22Rv1 (cell line): ENCODE measurements at regions not wholly inside any gene's neighbourhood (a gene's known extent, or its start where the extent isn't known, plus 50 kb on each side); places are given as distances from the start of the nearest gene placed in this dataset.

Experiments used
- H3K27ac ChIP-seq: fragments of 450-650 bp; 2 replicates; pipeline ENCODE4 v1.5.1; 2017
- ZFX ChIP-seq: fragments of 450-650 bp; IDR thresholded peaks from 2 replicates; pipeline ENCODE4 v1.6.1; 2017; ENCODE audit warnings: antibody characterized with exemption, borderline replicate concordance
- TF ChIP-seq, protein P1 (sequence below): fragments of 450-650 bp; IDR thresholded peaks from 2 replicates; pipeline ENCODE4 v1.5.1; 2017; ENCODE audit warnings: mild to moderate bottlenecking

DNA sequence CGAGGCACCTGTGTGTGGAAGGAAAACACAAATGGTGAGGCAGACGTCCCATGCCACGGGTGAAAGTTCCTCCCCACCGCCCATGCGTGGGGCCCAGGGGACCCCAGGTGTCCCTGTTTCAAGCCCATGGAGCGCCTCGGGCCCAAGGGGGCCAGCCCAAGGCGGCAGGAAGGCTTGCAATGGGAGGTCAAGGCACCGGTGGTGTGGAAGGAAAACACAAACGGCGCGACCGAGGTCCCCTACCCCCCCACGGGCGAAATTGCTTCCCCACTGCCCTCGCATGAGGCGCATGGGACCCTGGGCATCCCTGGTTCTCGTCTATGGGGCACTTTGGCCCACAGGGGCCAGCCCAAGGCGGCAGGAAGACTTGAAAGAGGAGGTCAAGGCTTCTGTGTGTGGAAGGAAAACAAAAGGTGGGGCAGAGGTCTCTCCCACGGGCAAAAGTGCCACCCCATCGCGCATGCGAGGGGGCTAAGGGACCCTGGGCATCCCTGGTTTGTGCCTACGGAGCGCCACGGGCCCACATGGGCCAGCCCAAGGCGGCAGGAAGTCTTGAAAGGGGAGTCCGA is 379.4 kb downstream of the ALG10 start:
- H3K27ac ChIP-seq = no peak overlapping the region
- TF ChIP-seq, protein P1, sequence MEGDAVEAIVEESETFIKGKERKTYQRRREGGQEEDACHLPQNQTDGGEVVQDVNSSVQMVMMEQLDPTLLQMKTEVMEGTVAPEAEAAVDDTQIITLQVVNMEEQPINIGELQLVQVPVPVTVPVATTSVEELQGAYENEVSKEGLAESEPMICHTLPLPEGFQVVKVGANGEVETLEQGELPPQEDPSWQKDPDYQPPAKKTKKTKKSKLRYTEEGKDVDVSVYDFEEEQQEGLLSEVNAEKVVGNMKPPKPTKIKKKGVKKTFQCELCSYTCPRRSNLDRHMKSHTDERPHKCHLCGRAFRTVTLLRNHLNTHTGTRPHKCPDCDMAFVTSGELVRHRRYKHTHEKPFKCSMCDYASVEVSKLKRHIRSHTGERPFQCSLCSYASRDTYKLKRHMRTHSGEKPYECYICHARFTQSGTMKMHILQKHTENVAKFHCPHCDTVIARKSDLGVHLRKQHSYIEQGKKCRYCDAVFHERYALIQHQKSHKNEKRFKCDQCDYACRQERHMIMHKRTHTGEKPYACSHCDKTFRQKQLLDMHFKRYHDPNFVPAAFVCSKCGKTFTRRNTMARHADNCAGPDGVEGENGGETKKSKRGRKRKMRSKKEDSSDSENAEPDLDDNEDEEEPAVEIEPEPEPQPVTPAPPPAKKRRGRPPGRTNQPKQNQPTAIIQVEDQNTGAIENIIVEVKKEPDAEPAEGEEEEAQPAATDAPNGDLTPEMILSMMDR = no peak
- no peak for TF ChIP-seq ZFX

DNA sequence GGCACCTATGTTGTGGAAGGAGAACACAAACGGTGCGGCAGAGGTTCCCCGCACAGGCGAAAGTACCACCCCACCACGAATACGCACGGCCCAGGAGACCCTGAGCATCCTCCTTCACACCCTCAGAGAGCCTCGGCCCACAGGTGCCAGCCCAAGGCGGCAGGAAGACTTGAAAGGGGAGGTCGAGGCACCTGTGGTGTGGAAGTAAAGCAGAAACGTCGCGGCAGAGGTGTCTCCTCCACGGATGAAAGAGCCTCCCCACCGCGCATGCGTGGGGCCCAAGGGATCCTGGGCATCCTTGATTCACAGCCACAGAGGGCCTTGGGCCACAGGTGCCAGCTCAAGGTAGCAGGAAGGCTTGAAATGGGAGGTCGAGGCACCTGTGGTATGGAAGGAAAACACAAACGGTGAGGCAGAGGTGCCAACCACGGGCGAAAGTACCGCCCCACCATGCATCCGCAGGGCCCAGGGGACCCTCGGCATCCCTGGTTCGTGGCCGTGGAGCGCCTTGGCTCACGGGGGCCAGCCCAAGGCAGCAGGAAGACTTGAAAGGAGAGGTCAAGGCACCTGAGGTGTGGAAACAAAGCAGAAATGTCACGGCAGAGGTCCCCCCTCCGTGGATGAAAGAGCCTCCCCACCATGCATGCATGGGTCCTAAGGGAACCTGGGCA is 380.1 kb downstream of the ALG10 start:
- no peak overlapping the region for H3K27ac ChIP-seq
- TF ChIP-seq, protein P1 = no peak
- no peak for TF ChIP-seq ZFX

DNA sequence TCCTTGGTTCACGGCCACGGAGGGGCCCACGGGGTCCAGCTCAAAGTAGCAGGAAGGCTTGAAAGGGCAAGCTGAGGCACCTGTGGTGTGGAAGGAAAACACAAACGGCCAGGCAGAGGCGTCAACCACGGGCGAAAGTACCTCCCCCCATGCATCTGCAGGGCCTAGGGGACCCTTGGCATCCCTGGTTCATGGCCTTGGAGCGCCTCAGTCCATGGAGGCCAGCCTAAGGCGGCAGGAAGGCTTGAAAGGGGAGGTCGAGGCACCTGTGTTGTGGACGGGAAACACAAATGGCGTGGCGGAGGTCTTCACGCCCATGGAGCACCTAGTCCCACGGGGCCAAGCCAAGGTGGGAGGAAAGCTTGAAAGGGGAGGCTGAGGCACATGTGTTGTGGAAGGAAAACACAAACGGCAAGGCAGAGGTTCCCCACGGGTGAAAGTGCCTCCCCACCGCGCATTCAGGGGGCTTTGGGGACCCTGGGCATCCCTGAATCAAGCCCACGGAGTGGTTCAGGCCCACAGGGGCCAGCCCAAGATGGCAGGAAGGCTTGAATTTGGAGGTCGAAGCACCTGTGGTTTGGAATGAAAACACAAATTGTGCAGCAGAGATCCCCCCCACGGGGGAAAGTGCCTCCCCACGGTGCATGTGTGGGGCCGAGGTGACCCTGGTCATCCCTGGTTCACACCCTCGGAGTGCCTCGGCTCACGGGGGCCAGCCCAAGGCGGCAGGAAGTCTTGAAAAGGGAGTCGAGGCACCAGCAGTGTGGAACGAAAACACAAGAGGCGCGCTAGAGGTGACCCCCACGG is 380.8 kb downstream of the ALG10 start:
- TF ChIP-seq, protein P1 = no peak
- TF ChIP-seq ZFX = no peak
- H3K27ac ChIP-seq = no peak overlapping the region

DNA sequence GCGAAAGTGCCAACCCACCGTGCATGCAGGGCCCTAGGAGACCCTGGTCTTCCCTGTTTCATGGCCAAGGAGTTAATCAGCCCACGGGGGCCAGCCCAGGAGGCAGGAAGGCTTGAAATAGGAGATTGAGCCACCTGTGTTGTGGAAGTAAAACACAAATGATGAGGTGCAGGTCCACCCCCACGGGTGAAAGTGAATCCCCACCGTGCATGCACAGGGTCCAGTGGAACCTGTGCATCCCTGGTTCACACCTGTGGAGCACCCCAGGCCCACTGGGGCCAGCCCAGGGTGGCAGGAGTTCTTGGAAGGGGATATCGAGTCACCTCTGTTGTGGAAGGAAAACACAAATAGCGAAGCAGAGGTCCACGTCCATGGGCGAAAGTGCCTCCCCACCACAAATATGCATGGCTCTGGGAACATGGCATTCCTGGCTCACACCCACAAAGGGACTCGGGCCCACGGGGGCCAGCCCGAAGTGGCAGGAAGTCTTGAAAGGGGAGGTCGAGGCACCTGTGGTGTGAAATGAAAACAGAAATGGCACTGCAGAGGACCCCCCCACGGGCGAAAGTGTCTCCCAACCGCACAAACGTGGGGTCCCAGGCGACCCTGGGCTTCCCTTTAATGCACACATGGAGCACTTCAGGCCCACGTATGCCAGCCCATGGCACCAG is 381.5 kb downstream of the ALG10 start:
- TF ChIP-seq ZFX = no peak
- TF ChIP-seq, protein P1 = no peak
- no peak overlapping the region for H3K27ac ChIP-seq

DNA sequence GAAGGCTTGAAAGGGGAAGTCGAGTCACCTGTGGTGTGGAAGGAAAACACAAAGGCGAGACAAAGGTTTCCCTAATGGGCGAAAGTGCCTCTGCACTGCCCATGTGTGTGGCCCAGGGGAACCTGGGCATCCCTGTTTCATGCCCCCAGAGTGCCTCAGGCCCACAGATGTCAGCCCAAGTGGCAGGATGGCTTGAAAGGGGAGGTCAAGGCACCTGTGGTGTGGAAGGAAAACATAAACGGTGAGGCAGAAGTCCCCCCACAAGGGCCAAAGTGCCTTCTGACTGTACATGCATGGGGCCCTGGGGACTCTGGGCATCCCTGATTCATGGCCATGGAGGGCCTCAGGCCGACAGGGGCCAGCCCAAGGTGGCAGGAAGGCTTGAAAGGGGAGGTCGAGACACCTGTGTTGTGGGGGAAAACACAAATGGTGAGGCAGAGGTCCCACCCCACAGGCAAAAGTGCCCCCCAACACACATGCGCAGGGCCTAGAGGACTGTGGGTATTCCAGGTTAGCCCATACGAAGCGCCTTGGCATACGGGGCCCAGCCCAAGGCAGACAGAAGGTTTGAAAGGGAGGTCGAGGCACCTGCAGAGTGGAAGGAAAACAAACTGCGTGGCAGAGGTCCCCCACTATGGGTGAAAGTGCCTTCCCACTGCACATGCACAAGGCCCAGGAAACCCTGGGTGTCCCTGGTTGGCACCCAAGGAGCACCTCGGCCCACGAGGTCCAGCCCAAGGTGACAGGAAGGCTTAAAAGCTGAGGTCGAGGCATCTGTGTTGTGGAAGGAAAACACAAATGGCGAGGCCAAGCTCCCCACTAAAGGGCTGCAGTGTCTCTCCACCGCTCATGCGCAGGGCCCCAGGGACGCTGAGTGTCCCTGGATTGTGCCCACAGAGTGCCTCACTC is 382.3 kb downstream of the ALG10 start:
- TF ChIP-seq, protein P1 = no peak
- TF ChIP-seq ZFX = no peak
- no peak overlapping the region for H3K27ac ChIP-seq

DNA sequence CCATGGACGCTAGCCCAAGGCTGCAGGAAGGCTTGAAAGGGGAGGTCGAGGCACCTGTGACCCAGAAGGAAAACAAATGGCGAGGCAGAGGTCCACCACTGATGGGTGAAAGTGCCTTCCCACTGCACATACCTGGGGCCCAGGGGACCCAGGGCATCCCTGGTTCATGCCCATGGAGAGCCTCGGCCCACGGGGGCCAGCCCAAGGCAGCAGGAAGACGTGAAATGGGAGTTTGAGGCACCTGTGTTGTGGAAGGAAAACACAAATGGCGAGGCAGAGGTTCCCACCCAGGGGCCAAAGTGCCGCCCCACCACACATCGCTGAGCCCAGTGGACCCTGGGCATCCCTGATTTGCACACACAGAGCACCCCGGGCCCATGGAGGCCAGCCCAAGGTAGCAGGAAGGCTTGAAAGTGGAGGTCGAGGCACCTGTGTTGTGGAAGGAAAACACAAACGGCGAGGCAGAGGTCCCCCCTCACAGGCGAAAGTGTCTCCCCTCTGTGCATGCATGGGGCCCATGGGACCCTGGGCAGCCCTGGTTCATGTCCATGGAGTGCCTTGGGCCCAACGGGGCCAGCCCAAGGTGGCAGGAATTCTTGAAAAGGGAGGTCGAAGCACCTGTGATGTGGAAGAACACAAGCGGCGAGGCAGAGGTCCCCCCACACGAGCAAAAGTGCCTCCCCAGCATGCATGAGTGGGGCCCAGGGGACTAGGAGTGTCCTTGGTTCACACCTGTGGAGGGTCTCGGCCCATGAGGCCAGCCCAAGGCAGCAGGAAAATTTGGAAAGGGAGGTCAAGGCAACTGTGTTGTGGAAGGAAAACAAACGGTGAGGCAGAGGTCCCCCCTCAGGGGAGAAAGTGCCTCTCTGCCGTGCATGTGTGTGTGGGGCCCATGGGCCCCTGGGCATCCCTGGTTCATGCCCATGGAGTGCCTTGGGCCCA is 383.3 kb downstream of the ALG10 start:
- TF ChIP-seq, protein P1 = no peak
- no peak for TF ChIP-seq ZFX
- no peak overlapping the region for H3K27ac ChIP-seq
